ENCODE measurements at regions not wholly inside any gene's neighbourhood (a gene's known extent, or its start where the extent isn't known, plus 50 kb on each side); places are given as distances from the start of the nearest gene placed in this dataset.

- no peak for DNase-seq
These were observed 67.0 kb upstream of the AMPD3 start for GRCh38 chr11:10388101-10388500.

GRCh38 chr11:10388574-10388973 lies 66.5 kb upstream of the AMPD3 start:
- DNase-seq: no peak

GRCh38 chr11:10390375-10390774 lies 64.7 kb upstream of the AMPD3 start:
- no peak for DNase-seq

GRCh38 chr11:10392095-10393079 lies 62.7 kb upstream of the AMPD3 start:
- DNase-seq: no peak

GRCh38 chr11:10394229-10395101 lies 60.6 kb upstream of the AMPD3 start:
- DNase-seq: no peak

- no peak for DNase-seq
These were observed 59.7 kb upstream of the AMPD3 start for GRCh38 chr11:10395166-10395897.

GRCh38 chr11:10396771-10397170 lies 58.3 kb upstream of the AMPD3 start:
- DNase-seq: no peak

GRCh38 chr11:10397226-10397987 lies 57.7 kb upstream of the AMPD3 start:
- no peak for DNase-seq

GRCh38 chr11:10398525-10398924 lies 56.5 kb upstream of the AMPD3 start:
- DNase-seq: no peak

GRCh38 chr11:10400856-10401255 lies 54.2 kb upstream of the AMPD3 start:
- DNase-seq: no peak

GRCh38 chr11:10401256-10401655 lies 53.8 kb upstream of the AMPD3 start:
- no peak for DNase-seq

- DNase-seq: no peak
These were observed 53.2 kb upstream of the AMPD3 start for GRCh38 chr11:10401696-10402392.

Measured in stimulated activated naive CD4-positive, alpha-beta T cell treated with Interleukin-2 at 50 U/mL for 16 hours (primary cell).